GM12873 (cell line): ENCODE measurements at regions not wholly inside any gene's neighbourhood (a gene's known extent, or its start where the extent isn't known, plus 50 kb on each side); places are given as distances from the start of the nearest gene placed in this dataset.

Source experiments
- TF ChIP-seq, protein P1 (sequence below): IDR thresholded peaks from 2 replicates; pipeline ENCODE4 v1.5.1; 2012; ENCODE audit warnings: low read depth, mild to moderate bottlenecking, moderate library complexity, low read length, control low read depth; ENCODE audit not compliant: insufficient read depth; ENCODE audit errors: missing control alignments

DNA sequence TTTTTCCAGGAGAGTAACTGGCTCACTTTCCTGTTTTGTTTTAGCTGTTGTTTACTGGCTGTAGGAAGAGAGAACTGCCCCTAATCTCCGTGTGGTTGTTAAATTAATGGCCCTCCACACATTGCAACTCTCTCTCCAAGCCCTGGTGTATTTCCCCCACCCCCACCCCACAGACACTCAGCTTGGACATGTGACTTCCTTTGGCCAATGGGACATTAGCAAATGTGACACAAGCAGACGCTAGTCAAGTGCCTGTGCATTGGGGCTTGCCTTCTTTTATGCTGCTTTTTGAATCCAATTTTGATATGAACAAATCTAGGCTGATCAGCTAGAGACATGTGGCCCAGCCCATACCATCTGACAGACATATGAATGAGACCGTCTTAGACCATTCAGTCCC, 59.6 kb upstream of the TAB3 start:
- TF ChIP-seq, protein P1, sequence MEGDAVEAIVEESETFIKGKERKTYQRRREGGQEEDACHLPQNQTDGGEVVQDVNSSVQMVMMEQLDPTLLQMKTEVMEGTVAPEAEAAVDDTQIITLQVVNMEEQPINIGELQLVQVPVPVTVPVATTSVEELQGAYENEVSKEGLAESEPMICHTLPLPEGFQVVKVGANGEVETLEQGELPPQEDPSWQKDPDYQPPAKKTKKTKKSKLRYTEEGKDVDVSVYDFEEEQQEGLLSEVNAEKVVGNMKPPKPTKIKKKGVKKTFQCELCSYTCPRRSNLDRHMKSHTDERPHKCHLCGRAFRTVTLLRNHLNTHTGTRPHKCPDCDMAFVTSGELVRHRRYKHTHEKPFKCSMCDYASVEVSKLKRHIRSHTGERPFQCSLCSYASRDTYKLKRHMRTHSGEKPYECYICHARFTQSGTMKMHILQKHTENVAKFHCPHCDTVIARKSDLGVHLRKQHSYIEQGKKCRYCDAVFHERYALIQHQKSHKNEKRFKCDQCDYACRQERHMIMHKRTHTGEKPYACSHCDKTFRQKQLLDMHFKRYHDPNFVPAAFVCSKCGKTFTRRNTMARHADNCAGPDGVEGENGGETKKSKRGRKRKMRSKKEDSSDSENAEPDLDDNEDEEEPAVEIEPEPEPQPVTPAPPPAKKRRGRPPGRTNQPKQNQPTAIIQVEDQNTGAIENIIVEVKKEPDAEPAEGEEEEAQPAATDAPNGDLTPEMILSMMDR = no peak

DNA sequence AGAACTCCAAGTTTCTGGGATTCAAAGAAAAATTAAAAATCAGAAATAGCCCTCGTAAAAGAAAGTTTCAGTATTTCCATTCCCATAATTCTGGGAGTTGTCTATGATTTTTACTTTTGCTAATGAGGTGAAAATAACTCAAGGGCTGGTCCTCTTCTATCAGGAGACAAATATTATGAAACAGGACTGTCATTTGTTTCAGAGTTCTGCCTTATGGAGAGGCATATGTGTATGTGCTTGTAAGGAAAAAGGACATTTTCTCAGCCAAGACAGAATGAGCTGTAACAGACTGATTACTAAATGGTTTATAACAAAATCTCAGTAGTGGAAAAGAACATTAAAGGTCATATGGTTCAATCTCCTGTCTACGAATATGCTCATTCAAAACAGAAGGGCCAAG, 59.0 kb upstream of the TAB3 start:
- TF ChIP-seq, protein P1 = no peak

DNA sequence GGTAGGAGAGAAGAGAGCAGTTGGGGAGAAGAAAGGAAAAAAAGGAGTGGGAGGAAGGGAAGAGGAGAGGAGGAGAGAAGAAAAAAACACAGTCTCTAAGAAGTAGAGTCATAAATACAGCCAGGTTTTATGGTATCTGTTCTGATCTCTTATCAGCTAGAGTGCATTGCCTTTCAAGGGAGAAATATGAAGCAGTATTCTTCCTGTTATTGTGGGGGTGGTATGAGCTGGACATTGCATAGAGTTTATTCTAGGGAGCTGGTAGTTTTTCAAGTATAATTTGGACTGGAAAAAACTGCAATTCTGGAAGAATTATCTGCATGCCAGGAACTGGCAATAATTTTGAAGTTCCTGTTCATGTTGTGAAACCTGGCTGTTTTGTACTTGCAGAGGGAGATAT, 54.9 kb upstream of the TAB3 start:
- TF ChIP-seq, protein P1 = no peak

DNA sequence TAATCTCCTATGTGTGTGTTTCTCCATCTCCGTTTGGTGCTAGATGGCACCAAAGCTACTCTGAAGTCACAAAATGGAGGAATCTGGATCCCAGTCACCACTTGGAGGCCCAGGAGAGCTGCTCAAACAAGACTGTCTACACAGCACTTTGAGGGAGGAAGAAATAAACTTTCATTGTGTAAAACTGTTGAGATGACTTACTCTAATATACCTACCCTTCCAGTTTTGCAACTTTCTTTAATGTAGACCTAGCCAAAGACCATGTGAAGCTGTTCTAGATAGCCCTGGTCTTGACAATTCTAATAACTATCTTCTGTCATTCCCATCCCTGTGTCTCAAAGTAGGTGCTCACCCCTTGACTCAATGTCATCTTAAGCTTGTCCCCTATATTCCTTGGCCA, 52.8 kb upstream of the TAB3 start:
- TF ChIP-seq, protein P1 = no peak

DNA sequence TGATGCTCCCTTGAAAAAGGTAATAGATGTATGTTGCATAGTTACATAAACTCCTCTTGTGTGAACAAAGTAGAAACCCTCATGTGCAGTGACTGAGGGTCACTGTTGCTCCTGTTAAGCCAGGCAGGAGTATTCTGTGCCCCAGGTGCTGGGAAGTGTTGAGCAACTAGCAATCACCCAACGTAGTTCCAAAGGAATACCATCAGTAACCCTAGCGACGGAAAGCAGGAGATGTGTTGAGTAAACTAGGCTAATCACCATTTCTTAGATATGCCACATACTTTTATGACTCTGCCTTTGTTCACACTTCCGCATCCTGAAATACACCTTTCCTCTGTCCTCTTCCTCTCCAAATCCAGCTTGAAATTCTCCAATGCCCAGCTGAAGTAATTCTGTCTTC, 50.9 kb upstream of the TAB3 start:
- TF ChIP-seq, protein P1 = no peak
